ENCODE measurements at regions not wholly inside any gene's neighbourhood (a gene's known extent, or its start where the extent isn't known, plus 50 kb on each side); places are given as distances from the start of the nearest gene placed in this dataset.

DNA sequence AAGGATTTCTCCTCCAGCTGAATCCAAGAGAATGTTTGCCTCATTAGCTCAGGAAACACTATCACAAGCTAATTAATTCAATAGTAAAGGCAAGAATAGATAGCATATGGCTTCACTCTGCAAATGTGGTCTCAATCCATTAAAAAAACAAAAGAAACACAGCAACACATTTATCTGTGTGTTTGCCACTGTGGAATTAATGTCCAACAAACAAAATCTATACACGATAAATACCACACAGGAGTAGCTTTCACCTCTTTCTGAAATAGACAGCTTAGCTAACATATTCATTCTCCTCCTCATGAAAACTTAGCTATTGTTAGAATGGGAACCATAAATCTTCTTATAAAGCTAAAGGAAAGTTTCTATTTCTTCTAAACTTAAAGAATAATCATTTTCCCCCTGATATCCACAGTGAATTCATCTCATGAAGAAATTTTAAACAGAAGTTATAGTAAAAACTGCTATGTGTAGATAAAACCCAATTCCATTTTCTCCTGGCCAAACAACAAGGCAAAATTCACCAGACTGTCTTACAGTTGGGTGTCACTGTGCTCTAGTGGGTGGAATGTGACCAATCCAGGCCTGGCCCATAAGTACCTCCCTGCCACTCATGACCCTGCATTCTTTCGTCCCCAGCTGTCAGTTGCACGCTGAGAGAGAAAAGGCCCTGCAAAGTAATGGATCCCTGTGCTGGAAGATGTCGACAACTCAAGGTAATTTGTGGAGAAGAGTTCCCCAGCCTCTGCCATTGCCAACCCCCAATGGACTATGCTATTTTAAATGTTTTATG is 92.9 kb upstream of the NRSN1 start:
- TF ChIP-seq, protein P1, sequence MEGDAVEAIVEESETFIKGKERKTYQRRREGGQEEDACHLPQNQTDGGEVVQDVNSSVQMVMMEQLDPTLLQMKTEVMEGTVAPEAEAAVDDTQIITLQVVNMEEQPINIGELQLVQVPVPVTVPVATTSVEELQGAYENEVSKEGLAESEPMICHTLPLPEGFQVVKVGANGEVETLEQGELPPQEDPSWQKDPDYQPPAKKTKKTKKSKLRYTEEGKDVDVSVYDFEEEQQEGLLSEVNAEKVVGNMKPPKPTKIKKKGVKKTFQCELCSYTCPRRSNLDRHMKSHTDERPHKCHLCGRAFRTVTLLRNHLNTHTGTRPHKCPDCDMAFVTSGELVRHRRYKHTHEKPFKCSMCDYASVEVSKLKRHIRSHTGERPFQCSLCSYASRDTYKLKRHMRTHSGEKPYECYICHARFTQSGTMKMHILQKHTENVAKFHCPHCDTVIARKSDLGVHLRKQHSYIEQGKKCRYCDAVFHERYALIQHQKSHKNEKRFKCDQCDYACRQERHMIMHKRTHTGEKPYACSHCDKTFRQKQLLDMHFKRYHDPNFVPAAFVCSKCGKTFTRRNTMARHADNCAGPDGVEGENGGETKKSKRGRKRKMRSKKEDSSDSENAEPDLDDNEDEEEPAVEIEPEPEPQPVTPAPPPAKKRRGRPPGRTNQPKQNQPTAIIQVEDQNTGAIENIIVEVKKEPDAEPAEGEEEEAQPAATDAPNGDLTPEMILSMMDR (conservative IDR thresholded peaks at IDR 0.05; ENCODE audit: low read depth, low read length), result no peak
- no peak for TF ChIP-seq RCOR1 (IDR thresholded peaks at IDR 0.05; ENCODE audit: insufficient replicate concordance, low read length)
